Breast epithelium (tissue), 3 donors: ENCODE measurements at regions not wholly inside any gene's neighbourhood (a gene's known extent, or its start where the extent isn't known, plus 50 kb on each side); places are given as distances from the start of the nearest gene placed in this dataset.

Experiments used
- CTCF ChIP-seq, 3 donors: fragments of 450-650 bp; IDR thresholded peaks; one replicate each; pipeline ENCODE4 v1.5.1; 2016 to 2017; ENCODE audit warnings: antibody characterized with exemption in 3 of 3, mild to moderate bottlenecking in 3 of 3, moderate library complexity in 3 of 3
- POLR2A ChIP-seq: fragments of 450-650 bp; IDR thresholded peaks from one replicate; pipeline ENCODE4 v1.6.1; 2016; ENCODE audit warnings: antibody characterized with exemption, mild to moderate bottlenecking, moderate library complexity
- POLR2AphosphoS5 ChIP-seq, 3 donors: sonication (generic); formaldehyde crosslinking; IDR thresholded peaks; one replicate each; pipeline ENCODE4 v1.6.1; 2017; ENCODE audit warnings: antibody characterized with exemption in 3 of 3

GRCh38 chr5:68465934-68466551 is 250.5 kb downstream of the PIK3R1 start:
- no peak for TF ChIP-seq CTCF (IDR thresholded peaks at IDR 0.05)
- no peak for TF ChIP-seq POLR2A
- TF ChIP-seq POLR2AphosphoS5 (IDR thresholded peaks at IDR 0.05) = no peak
